ENCODE measurements at regions not wholly inside any gene's neighbourhood (a gene's known extent, or its start where the extent isn't known, plus 50 kb on each side); places are given as distances from the start of the nearest gene placed in this dataset.
"Not testable (repeated sequence)": the region's sequence is repeated elsewhere in the genome, so short reads cannot be mapped to it uniquely, and the experiment has no call there.

DNA sequence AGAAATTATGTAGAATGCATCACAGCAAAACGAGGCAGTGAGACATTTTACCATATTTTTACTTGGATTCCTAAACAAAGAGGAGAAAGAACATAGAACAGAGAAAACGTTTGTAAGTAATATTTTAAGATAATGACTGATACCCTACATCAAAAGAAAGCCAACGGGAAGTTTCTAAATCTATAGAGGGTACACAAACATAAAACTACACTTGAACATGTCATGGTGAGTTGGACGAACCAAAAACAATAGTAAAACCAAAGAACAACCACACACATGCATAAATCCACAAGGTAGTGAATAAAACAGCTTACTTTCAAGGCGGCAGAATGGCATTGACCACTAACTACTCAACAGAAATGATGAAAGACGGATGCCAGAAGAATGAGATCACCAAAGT lies 209.7 kb upstream of the NOTCH2NLA start:
- DNase-seq (ENCODE audit: low spot score), result not testable (repeated sequence)

DNA sequence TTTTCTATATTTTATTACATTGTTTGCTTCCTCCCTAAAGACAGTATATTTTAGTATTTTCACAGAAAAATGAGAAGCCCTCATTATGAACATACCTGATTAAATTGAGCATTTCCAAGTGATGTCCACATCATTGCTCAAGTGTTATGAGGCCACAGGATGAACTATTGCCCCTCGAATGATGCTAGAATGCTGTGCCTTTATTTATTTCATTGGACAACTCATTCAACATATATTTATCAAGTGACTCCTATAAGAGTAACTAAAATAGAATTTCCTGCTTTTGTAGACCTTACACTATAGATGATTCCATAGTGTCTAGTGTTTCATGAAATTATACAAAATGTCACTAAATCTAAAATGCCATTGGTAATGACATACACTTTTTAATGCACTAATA lies 187.8 kb upstream of the NOTCH2NLA start:
- not testable (repeated sequence) for DNase-seq (ENCODE audit: low spot score)

DNA sequence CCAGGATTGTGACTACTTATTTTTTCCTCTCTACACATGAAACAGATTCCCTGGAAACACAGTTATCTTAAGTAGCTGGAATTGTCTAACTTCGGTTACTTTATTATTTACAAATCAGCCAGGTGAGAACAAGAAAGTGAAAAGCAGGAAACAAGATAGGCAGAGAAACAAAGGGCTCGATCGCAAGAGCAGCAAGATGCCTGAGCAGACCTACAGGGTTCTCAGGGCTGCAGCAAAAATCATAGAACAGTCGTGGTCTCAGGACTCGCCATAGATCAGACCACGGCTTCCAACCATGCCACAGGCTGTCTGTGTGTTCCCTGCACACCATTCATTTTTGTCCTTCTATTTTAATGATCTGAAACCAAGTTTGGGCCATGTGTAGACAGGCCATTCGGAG lies 186.2 kb upstream of the NOTCH2NLA start:
- not testable (repeated sequence) for DNase-seq (ENCODE audit: low spot score)

DNA sequence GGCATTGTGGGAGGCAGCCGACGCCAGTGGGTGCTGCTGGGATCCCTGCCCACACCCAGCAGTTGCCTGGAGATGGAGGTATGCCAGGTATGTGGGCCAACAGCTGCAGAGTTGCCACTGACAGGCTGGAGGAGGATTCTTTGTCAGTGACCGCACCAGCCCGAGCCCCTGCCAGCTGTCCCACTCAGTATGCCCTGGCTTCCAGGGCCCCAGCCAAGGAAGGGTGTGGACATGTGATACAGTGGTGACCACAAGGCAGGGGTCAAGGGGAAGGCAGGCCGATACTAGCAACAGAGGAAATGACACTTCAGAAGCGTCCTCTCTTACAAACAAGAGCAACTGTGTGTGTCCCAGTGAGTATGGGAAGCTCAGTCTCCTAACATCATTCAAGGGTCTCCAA lies 185.1 kb upstream of the NOTCH2NLA start:
- not testable (repeated sequence) for DNase-seq (ENCODE audit: low spot score)

DNA sequence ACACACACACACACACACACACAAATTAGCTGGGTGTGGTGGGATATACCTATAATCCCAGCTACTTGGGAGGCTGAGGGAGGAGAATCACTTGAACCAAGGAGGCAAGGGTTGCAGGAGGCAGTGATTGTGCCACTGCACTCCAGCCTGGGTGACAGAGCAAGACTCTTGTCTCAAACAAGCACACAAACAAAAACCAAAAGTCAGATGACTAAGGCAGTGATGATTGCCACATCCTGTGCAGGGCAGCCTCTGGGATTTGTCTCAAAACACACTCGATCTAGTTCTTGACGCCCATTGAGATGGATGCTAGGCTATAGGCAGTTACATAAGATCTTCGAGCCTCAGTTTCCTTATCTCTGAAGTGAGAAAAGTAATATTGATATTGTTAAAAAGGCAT lies 183.1 kb upstream of the NOTCH2NLA start:
- DNase-seq (ENCODE audit: low spot score), result not testable (repeated sequence)

DNA sequence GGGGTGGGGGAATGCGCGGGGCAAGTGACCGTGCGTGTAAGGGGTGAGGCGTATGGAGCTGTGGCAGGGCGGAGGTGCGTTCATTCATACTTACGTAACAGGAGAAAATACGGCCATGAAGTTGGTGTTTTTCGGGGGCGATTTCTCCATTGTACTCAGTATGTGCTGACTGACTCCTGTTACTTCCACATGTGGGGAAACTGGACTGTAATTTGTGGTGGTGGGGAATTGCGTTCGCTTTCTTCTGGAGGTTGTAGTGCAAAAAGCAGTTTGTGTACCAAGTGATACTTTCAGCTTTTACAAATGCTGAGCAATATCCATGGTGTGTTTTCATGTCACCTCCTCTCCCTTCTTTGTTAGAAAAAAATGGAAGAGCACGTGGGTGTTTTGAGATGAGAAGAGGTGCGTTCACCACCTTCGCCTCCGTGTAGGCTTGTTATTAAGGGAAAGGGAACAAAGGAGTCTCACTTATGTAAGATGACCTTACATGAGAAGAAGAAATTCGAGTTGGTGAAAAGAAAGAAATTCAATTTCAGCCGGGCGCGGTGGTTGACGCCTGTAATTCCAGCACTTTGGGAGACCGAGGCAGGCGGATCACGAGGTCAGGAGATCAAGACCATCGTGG lies 181.1 kb upstream of the NOTCH2NLA start:
- DNase-seq (ENCODE audit: low spot score), result not testable (repeated sequence)

DNA sequence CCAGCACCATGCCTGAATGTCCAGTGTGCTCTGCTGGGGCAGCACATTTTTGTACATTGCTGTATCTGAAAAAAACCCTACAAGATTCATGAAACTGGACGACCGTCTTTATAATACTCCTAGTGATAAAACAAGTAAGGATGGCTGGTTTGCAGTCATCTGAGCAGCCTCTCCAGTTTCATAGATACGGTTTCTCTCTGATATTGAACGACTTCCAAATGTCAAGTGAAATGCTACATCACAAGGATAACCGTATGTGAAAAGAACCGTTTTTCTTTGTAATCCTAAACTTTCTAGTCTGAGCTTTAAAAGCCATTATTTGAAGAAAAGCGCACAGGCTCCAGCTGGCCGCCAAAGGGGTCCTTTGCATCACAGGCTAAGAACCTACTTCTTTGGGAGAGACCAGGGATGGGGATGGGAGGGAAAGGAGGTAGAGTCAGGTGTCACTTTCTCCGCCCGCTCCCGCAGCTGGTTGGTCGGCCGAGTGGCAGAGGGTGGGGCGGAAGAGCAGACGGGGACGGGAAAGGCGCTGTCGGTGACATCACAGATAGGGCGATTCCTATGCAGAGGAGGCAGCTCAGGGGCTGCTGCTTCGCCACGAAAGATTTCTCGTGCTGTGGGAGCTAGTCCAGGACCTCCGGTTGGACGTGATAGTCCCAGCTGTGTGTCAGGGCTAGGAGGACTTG lies 180.4 kb upstream of the NOTCH2NLA start:
- not testable (repeated sequence) for DNase-seq (ENCODE audit: low spot score)

DNA sequence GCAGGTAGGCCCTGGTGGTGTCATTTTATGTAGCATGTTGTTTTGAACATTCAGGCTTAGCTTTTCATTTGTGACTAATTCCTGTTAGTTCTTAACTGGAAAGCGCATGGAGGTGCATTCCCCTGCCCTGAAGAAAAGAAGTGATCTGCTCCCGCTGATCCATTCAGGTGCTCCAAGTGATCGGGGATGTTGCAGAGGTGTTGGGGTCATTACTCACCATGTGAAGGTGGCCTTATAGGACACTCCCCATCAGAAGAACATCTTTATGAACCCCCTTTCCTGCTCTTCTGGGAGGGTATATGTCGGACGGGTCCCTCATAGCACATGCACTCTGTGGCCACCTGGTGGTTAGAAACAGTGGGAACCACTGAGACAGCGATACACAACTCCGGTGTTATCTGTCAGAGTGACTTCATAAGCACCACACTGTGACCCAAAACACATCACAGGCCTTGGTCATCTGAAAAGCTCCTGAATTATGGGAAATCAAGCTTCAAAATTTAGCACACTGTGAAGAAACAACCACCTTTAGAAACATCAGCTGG lies 172.5 kb upstream of the NOTCH2NLA start:
- not testable (repeated sequence) for DNase-seq (ENCODE audit: low spot score)

DNA sequence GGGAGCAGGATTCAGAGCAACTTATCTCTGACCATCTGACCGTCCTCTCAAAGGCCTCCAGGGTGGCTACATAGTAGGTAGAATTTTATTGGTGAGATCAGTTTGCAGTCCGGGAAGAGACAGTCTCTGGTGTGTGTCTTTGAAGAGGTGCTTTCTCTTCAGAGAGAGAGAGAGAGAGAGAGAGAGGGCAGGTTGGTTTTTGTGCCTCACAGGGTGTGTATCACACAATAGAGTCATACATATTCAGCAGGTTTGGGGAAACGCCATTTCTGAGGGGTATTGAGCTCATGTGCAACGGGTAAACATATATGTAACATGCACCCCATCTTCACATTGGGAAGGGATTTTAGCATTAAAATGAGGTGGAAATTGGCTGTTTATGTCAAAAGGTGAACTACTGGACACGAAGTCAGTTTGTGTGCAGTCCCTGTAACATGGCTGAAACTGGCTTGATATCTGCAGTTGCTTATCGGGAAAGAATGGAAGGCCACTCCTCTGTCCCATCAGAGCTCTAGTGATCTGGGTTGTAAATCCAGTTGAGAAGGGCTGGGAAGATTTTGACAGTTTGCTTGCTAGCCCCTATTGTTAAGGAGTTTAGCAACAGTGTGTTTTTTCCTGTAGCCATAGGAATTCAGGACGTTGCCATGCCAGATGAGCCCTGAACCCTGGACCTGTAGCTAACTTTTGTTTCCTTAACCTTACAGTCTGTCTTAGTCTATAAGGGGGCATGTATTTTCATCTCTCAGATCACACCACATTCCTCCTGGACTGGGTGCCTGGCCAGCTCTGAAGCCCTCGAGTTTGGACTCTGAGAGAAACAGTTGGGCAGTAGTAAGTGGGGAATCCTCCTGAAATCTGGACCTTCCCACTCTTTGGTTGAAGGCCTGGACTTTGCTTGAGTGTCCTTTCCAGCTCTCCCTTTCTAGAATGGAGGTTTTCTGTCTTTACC lies 171.6 kb upstream of the NOTCH2NLA start:
- DNase-seq (ENCODE audit: low spot score), result not testable (repeated sequence)

DNA sequence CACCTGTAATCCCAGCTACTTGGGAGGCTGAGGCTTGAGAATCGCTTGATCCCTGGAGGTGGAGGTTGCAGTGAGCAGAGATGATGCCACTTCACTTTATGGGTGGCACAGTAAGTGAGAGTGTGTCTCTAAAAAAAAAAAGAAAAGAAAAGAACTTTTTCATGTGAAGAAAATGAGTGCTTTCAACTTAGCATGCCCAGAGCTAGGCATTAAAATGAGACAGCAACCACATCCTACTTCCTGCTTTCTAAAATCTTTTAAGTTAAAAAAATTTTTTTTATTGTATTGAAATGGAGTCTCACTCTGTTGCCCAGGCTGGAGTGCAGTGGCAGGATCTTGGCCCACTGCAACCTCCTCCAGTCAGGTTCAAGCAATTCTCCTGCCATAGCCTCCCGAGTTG lies 170.4 kb upstream of the NOTCH2NLA start:
- not testable (repeated sequence) for DNase-seq (ENCODE audit: low spot score)

DNA sequence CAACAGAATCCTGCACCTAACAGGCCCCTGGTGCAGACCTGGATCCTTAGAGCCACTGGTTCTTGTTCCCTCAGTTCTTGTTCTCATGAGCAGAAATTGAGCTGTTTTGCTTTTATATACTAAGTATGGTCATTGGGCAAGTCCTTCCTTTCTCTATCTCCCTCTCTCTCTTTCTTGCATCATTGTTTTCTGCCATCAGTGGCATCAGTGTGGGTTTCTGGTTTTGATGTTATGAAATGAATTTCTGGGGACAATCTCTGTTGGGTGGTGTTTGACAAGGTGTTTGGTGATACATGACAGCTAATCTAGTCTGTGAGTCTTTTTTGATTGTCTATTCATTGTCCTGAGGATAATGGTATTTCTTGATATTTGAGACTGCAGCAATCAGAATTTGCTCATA lies 168.0 kb upstream of the NOTCH2NLA start:
- DNase-seq (ENCODE audit: low spot score), result not testable (repeated sequence)

DNA sequence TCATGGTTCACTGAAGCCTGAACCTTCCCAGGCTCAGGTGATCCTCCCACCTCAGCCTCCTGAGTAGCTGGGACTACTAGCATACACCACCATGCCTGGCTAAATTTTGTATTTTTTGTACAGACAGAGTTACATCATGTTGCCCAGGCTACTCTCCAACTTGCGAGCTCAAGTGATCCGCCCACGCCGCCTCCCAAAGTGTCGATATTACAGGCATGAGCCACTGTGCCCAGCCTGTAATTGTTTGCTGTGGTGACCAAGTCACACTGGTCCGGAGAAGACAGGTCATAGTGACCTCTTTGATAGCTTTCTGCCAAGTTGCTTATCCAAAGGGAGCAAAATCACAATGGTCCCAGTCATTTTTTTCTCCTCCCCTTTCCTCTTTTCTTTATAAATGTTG lies 167.4 kb upstream of the NOTCH2NLA start:
- DNase-seq (ENCODE audit: low spot score), result not testable (repeated sequence)

DNA sequence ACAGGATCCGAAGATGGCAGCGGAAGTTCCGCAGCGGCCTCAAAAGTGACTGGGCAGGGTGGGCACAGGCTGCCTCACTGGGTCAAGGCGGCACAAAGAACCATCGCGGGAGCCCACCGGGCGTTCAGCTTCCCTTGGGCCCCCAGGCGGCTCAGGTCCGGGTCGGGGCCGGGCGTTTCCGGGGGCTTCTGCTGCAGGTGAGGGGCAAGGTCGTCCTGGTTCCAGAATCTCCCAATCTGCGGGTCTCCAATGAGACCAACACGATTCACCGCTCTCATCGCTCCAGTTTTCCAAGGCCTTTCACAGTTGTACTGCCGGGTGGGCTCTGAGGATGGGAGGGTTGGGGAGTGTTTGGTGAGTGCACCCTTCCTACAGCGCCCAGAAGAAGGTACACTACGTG lies 165.0 kb upstream of the NOTCH2NLA start:
- not testable (repeated sequence) for DNase-seq (ENCODE audit: low spot score)

DNA sequence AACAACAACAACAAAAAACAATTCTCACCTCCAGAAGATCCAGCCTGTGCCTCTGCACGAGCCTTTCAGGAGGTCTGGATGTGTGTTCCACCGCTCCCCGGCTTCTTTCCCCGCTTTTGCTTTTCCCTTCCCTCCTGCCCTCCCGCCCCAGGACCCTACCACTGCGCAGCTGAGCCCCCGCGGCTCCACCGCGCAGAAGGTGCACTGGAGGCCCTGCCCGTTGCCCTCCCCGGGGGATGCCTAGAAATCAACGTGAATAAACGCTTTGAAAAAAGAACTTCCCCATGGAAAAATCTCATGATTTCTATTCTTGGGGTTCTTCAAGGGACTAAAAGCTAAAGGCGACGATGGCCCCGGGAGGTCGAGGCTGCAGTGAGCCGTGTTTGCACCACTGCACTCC lies 164.3 kb upstream of the NOTCH2NLA start:
- DNase-seq (ENCODE audit: low spot score), result not testable (repeated sequence)

DNA sequence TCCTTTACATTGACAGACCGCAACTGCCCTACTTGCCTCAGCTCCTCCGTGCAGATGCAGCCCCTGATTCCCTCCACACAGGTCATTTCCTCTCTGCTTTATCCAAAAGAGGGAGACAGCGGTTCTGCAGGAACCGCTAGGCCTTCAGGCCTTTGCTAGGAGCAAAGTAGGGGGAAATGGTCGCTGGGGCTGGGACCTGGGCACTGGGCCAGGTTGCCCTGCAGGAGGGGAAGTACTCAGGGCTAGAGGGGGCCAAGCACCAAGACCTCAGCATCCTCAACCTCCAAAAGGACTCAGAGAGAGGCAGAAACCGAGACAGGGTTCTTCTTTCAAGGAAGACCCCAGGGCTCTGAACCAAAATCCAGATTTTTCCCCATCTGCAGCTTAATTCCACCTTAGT lies 160.4 kb upstream of the NOTCH2NLA start:
- DNase-seq (ENCODE audit: low spot score), result not testable (repeated sequence)

DNA sequence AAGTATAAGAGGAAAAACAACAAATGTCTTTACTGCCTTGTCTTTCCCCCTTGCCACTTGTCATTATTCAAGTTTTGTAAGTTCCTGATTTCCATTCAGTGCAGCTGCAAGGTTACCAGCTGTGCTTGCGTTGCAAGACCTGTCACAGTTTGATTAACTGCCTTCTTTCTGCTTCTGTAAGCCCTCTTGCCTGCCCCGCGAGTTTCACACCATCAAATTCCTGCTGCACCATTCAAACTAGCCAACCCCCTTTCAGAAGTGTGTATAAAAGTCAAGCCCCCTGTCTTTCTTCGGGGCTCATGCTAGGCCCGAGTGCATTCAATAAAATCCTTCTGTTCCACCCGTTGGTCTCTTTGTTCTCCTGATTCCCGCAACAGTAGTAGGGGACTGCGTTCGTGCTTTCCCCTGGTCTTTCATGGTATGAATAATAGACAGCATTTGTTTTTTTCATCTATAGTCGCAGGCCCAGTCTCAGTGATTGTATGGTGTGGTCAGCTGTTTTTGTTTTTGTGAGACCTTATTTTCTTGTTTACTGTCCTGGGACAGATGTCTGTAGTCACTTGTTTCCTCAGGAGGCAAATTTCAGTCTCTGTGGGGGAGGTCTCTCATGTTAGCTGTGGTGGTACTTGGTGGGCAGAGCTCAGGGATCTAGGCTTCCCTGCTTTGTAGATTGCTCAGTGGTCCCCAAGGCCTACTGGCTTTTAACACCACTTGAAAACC lies 159.1 kb upstream of the NOTCH2NLA start:
- not testable (repeated sequence) for DNase-seq (ENCODE audit: low spot score)

DNA sequence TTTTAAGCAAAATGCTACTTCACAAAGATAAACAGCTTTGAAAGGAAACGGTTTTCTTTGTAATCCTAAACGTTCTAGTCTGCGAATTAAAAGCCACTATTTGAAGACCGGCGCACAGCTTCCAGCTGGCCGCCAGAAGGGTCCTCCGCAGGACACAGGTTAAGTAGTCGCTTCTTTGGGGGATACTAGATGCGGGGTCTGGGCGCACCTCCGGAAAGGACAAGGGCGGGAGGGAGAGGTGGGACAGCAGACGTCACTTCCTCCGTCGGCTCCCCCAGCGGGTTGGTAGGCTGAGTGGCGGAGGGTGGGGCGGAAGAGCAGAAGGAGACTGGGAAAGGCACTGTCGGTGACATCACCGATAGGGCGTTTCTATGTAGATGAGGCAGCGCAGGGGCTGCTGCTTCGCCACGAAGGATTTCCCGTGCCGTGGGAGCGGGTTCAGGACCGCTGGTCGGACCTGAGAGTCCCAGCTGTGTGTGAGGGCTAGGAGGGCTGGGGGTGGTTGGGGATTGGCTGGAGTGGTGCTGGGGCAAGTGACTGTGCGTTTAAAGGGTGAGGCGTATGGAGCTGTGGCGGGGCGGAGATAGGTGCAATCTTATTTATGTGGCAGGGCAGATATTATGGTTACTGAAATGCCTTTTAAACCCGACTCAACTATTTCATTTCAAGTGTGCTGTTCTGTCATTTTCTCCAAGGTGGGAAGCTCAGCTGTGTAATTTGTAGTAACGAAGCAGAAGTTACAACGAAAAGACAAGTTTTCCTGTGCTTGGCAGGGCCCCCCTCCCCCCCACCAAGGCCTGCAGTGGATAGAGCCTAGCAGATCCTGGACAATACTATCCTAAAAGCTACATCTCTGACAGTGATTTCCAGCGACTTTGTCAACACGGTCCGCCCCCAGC lies 158.3 kb upstream of the NOTCH2NLA start:
- not testable (repeated sequence) for DNase-seq (ENCODE audit: low spot score)

DNA sequence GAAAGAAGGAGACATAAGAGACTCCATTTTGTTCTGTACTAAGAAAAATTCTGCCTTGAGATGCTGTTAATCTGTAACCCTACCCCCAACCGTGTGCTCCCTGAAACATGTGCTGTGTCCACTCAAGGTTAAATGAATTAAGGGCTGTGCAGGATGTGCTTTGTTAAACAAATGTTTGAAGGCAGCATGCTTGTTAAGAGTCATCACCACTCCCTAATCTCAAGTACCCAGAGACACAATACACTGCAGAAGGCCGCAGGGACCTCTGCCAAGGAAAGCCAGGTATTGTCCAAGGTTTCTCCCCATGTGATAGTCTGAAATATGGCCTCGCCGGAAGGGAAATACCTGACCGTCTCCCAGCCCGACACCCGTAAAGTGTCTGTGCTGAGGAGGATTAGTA lies 152.4 kb upstream of the NOTCH2NLA start:
- DNase-seq (ENCODE audit: low spot score), result not testable (repeated sequence)

DNA sequence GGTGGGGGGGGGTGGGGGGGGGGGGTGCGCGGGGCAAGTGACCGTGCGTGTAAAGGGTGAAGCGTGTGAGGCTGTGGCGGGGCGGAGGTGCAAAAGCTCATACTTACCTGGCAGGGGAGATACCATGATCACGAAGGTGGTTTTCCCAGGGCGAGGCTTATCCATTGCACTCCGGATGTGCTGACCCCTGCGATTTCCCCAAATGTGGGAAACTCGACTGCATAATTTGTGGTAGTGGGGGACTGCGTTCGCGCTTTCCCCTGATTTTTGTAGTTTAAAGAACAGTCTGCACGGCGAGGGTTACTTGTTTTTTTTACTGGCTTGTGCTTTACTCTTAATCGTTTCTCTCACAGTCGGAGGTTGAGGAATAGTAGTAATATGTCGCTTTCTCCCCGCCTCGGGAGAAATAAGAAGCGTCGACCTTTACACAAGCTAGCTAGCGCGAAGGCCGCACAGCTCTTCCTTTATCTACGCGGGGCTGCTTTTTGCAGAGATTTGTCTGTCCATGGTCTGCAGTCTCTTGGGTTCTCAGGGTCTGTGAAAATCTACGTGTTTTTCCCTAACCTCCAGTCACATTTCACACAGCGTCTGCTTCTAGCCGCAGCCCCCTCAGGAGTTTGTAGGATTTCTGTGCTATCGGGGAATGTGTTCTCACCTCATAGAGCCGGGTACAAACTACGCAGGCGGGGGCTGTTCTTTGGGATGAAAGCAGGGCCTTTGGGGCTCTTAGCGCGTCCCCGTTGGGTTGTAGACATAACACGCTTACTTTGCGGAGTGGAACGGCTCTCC lies 148.1 kb upstream of the NOTCH2NLA start:
- not testable (repeated sequence) for DNase-seq (ENCODE audit: low spot score)

Data from mesenteric fat pad (tissue), 1 donor.